ENCODE measurements at regions not wholly inside any gene's neighbourhood (a gene's known extent, or its start where the extent isn't known, plus 50 kb on each side); places are given as distances from the start of the nearest gene placed in this dataset.

DNA sequence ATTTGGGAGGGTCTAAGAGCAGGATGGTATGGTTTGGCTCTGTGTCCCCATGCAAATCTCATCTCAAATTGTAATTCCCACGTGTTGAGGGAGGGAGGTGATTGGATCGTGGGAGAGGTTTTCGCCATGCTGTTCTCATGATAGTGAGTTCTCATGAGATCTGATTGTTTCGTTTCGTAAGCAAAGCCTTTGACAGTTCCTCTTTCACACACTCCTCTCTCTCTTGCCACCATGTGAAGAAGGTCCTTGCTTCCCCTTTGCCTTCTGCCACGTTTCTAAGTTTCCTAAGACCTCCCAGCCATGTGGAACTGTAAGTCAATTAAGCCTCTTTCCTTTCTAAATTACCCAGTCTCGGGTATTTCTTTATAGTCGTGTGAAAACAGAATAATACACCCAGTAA, 553.7 kb downstream of the TAFA4 start:
- TF ChIP-seq, protein P1, sequence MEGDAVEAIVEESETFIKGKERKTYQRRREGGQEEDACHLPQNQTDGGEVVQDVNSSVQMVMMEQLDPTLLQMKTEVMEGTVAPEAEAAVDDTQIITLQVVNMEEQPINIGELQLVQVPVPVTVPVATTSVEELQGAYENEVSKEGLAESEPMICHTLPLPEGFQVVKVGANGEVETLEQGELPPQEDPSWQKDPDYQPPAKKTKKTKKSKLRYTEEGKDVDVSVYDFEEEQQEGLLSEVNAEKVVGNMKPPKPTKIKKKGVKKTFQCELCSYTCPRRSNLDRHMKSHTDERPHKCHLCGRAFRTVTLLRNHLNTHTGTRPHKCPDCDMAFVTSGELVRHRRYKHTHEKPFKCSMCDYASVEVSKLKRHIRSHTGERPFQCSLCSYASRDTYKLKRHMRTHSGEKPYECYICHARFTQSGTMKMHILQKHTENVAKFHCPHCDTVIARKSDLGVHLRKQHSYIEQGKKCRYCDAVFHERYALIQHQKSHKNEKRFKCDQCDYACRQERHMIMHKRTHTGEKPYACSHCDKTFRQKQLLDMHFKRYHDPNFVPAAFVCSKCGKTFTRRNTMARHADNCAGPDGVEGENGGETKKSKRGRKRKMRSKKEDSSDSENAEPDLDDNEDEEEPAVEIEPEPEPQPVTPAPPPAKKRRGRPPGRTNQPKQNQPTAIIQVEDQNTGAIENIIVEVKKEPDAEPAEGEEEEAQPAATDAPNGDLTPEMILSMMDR (IDR thresholded peaks at IDR 0.05), result no peak
- H3K27ac ChIP-seq, result no peak overlapping the region

DNA sequence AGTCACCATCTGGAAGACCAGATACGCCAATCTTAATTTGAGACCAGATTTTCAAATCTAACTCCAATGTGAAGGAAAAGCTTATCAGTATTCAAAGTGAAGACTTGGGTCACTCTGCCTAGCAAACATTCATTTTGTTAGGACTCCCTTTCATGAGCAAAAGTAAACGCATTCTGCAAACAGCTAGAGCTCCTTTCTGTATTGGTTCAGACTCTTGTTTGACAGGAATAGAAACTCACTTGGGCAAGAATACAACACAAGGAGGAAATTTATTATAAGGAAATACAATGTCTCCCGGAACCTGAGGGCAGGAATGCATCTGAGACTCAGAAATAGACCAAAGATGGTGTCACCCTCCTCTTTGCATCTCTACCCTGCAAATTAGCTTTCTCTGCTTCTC, 558.6 kb downstream of the TAFA4 start:
- TF ChIP-seq, protein P1 (IDR thresholded peaks at IDR 0.05), result no peak
- H3K4me3 ChIP-seq, result no peak overlapping the region
- no peak overlapping the region for H3K27ac ChIP-seq
- DNase-seq (ENCODE audit: low spot score), result no peak

More for the DNA sequence above, 553.7 kb downstream of the TAFA4 start:
- no peak overlapping the region for H3K4me3 ChIP-seq
- no peak for DNase-seq (ENCODE audit: low spot score)

DNA sequence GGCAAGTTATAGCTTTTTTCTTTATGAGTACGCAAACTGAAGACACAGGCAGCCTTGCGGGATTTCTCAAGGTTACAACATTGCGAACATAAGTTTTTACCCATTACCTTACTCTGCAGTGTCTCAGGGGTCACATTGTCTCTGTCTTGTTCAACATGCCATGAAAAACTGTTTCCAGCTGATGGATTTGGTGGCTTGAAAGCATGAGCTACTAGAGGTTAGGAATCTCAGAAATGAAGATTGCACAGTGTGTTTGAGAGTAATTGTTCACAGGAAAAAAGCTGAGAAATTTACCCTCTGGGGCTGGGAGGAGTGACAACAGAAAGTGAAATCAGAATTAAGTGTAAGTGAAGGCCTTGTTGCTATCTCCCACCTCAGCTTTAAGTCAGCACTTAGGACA, 568.6 kb downstream of the TAFA4 start:
- TF ChIP-seq, protein P1 (IDR thresholded peaks at IDR 0.05), result no peak
- H3K4me3 ChIP-seq, result no peak overlapping the region
- no peak overlapping the region for H3K27ac ChIP-seq
- DNase-seq (ENCODE audit: low spot score), result no peak

DNA sequence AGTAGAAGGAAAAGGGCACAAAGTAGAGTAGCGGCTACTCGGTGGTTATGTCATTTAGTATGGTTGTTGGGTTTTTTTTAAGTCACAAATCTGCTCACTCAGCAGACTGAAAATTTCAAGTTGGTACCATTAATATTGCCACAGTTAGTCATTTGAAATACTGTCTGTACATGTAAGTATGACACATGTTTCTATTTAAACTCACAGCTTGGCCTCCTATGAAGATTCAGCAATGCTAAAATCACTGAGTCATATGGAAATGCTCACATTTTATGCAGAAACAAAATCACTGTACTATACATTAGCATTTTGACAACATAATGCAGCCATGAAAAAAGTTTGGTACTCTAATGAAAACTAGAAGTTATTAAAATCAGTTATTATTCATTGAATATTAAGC, 571.9 kb downstream of the TAFA4 start:
- H3K4me3 ChIP-seq, result no peak overlapping the region
- no peak for DNase-seq (ENCODE audit: low spot score)
- H3K27ac ChIP-seq, result no peak overlapping the region
- TF ChIP-seq, protein P1 (IDR thresholded peaks at IDR 0.05), result no peak

DNA sequence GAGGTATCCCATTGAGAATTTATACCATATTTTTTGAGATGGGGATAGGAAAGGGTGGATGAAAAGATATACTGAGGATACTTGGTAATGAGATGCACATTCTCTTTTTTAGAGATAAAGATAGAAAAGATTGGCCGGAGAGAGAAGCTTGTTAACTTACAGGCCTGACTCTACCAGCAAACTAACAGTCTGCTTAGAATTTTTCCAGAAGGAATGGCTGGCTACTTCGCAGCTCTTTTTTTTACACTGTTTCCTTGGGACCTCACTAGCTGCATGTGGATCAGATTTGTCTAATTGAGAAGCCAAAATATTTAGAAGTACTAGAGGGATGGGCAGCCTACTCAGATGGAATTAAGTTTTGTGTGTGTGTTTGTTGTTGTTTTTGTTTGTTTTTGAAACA, 586.6 kb downstream of the TAFA4 start:
- DNase-seq (ENCODE audit: low spot score), result no peak
- Histone ChIP-seq H3K4me3 (no peak overlapping the region), H3K27ac (no peak overlapping the region)
- TF ChIP-seq, protein P1 (IDR thresholded peaks at IDR 0.05), result no peak

DNA sequence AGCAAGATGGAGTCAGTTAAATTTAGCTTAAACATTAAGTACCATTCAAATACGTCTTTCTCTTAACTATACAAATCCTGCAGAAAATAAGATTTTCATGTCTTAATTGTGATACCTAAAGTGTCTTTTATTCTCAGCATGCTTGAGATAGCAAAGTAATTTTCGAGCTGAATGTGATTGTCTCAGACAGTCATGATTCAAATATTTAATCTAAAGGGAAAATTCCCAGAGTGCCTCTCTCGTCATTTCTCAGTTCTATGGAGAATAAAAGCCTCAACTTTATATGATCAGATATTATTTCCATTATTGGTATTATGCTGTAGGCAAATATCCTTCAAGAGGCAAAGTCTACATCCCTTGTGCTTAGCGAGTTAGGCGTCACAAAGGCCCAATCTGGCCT, 589.9 kb downstream of the TAFA4 start:
- no peak for DNase-seq (ENCODE audit: low spot score)

DNA sequence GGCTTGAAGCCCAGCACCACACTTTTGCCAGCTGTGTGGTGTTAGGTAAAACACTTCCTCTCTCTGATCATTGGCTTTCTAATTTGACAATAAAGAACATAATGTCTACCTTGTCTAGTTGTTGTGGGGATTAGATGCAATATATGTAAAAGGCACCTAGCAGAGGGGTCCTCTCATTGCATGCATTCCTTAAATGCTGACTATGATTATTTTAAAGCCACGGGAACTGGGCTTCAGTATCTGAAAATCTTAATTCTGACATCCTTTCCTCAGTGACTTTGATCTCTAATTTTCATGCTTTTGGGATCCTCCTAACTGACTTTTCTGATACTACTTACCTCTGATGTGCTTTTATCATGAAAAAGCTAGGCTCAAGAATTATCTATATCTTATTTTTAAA, 596.3 kb downstream of the TAFA4 start:
- Histone ChIP-seq H3K4me3 (no peak overlapping the region), H3K27ac (no peak overlapping the region)
- TF ChIP-seq, protein P1 (IDR thresholded peaks at IDR 0.05), result no peak
- no peak for DNase-seq (ENCODE audit: low spot score)

More for the DNA sequence above, 589.9 kb downstream of the TAFA4 start:
- Histone ChIP-seq H3K27ac (no peak overlapping the region), H3K4me3 (no peak overlapping the region)
- TF ChIP-seq, protein P1 (IDR thresholded peaks at IDR 0.05), result no peak
